GM23338 (cell line): ENCODE measurements at regions not wholly inside any gene's neighbourhood (a gene's known extent, or its start where the extent isn't known, plus 50 kb on each side); places are given as distances from the start of the nearest gene placed in this dataset.
"Not testable (repeated sequence)": the region's sequence is repeated elsewhere in the genome, so short reads cannot be mapped to it uniquely, and the experiment has no call there.

ENCODE experiments used
- ATAC-seq: fragments of 200-7000 bp; cut with Tn5 transposase; 3 replicates; pipeline ENCODE4 v1.9.1; 2020
- DNase-seq: peaks from one replicate; pipeline ENCODE4 v3.0.0-alpha.2; 2015; ENCODE audit warnings: low spot score
- H2AFZ ChIP-seq: fragments of 200-600 bp; sonication (generic); 2 replicates; pipeline ENCODE4 v1.8.0; 2016; ENCODE audit warnings: antibody characterized with exemption, mild to moderate bottlenecking, moderate library complexity
- H3F3A ChIP-seq: fragments of 200-600 bp; sonication (generic); replicated peaks from 2 replicates; pipeline ENCODE4 v1.8.0; 2017; ENCODE audit warnings: antibody characterized with exemption, mixed run types, low read depth
- H3K27ac ChIP-seq: fragments of 200-600 bp; sonication (generic); 2 replicates; pipeline ENCODE4 v1.6.1; 2016; ENCODE audit warnings: low read depth
- H3K27me3 ChIP-seq: fragments of 200-600 bp; sonication (generic); 2 replicates; pipeline ENCODE4 v1.8.0; 2016; ENCODE audit warnings: mild to moderate bottlenecking, mixed run types, moderate library complexity; ENCODE audit not compliant: insufficient read depth
- H3K36me3 ChIP-seq: fragments of 200-600 bp; sonication (generic); 2 replicates; pipeline ENCODE4 v1.8.0; 2016; ENCODE audit warnings: mild to moderate bottlenecking; ENCODE audit not compliant: insufficient read depth
- H3K4me1 ChIP-seq: fragments of 200-600 bp; sonication (generic); 2 replicates; pipeline ENCODE4 v1.8.0; 2016; ENCODE audit warnings: mild to moderate bottlenecking, moderate library complexity; ENCODE audit not compliant: insufficient read depth
- H3K4me2 ChIP-seq: fragments of 200-600 bp; sonication (generic); 2 replicates; pipeline ENCODE4 v1.7.1; 2017; ENCODE audit warnings: mixed run types
- H3K4me3 ChIP-seq: fragments of 200-600 bp; sonication (generic); 2 replicates; pipeline ENCODE4 v1.6.1; 2016; ENCODE audit warnings: mixed run types
- H3K79me2 ChIP-seq: fragments of 200-600 bp; sonication (generic); replicated peaks from 2 replicates; pipeline ENCODE4 v1.8.0; 2017; ENCODE audit warnings: mild to moderate bottlenecking; ENCODE audit not compliant: insufficient read depth
- H3K9me2 ChIP-seq: fragments of 200-600 bp; sonication (generic); 2 replicates; pipeline ENCODE4 v1.8.0; 2017; ENCODE audit not compliant: insufficient read depth
- H4K20me1 ChIP-seq: fragments of 200-600 bp; sonication (generic); replicated peaks from 2 replicates; pipeline ENCODE4 v1.8.0; 2017; ENCODE audit warnings: mild to moderate bottlenecking; ENCODE audit not compliant: insufficient read depth
- H3K27ac Mint-ChIP-seq: 2 replicates; pipeline ENCODE4 v1.8.0; 2020; ENCODE audit warnings: inconsistent platforms, mild to moderate bottlenecking, moderate library complexity, mixed read lengths
- H3K27me3 Mint-ChIP-seq: 3 replicates; pipeline ENCODE4 v1.8.0; 2022; ENCODE audit warnings: low read depth, mild to moderate bottlenecking, moderate library complexity, mixed read lengths, inconsistent platforms; ENCODE audit not compliant: insufficient read depth, poor library complexity
- H3K36me3 Mint-ChIP-seq: 3 replicates; pipeline ENCODE4 v1.8.0; 2021; ENCODE audit warnings: low read depth, mild to moderate bottlenecking, inconsistent platforms, moderate library complexity, mixed read lengths
- H3K4me1 Mint-ChIP-seq: 3 replicates; pipeline ENCODE4 v1.8.0; 2020; ENCODE audit warnings: mild to moderate bottlenecking, inconsistent platforms, mixed read lengths
- H3K4me3 Mint-ChIP-seq: 3 replicates; pipeline ENCODE4 v1.8.0; 2021; ENCODE audit warnings: moderate library complexity, mild to moderate bottlenecking, inconsistent platforms, mixed read lengths
- H3K9me3 Mint-ChIP-seq: 3 replicates; pipeline ENCODE4 v1.8.0; 2020; ENCODE audit warnings: moderate library complexity, mild to moderate bottlenecking, inconsistent platforms, mixed read lengths
- REST ChIP-seq: IDR thresholded peaks from one replicate; pipeline ENCODE4 v1.6.1; 2018; ENCODE audit warnings: antibody characterized with exemption; ENCODE audit not compliant: unreplicated experiment
- STAT1 ChIP-seq: IDR thresholded peaks from one replicate; pipeline ENCODE4 v1.6.1; 2016; ENCODE audit warnings: antibody characterized with exemption; ENCODE audit not compliant: unreplicated experiment
- ZNF331 ChIP-seq: fragments of 250-450 bp; sonication (Bioruptor Pico); IDR thresholded peaks from 2 replicates; pipeline ENCODE4 v1.5.0; 2020; ENCODE audit warnings: low read depth, mild to moderate bottlenecking, moderate library complexity
- ZNF462 ChIP-seq: fragments of 250-450 bp; sonication (Bioruptor Pico); IDR thresholded peaks from 2 replicates; pipeline ENCODE4 v1.5.0; 2020; ENCODE audit warnings: mild to moderate bottlenecking, moderate library complexity

- TF ChIP-seq REST (no peak), STAT1 (no peak), ZNF462 (CRISPR knock-in tag) (no peak), ZNF331 (CRISPR knock-in tag) (no peak)
Observed at GRCh38 chrX:67353651-67354370, 190.0 kb upstream of the AR start (continued).

GRCh38 chrX:67361267-67361666, 182.6 kb upstream of the AR start:
- not testable (repeated sequence) for DNase-seq, H3K4me1 ChIP-seq, H3K4me2 ChIP-seq, H3K4me3 Mint-ChIP-seq, H3K27me3 Mint-ChIP-seq, H3K4me1 Mint-ChIP-seq, H4K20me1 ChIP-seq, H3K36me3 ChIP-seq, H2AFZ ChIP-seq, ATAC-seq, H3K27me3 ChIP-seq, H3F3A ChIP-seq, H3K79me2 ChIP-seq, H3K27ac Mint-ChIP-seq, H3K9me2 ChIP-seq, H3K36me3 Mint-ChIP-seq, H3K4me3 ChIP-seq, H3K27ac ChIP-seq
- peaks cover 11% of the 10 kb centered on the region; the same call in 2 of the 3 replicates for H3K9me3 Mint-ChIP-seq
